Mucosa of gallbladder (tissue), 1 donor: ENCODE measurements at regions not wholly inside any gene's neighbourhood (a gene's known extent, or its start where the extent isn't known, plus 50 kb on each side); places are given as distances from the start of the nearest gene placed in this dataset.
"Not testable (repeated sequence)": the region's sequence is repeated elsewhere in the genome, so short reads cannot be mapped to it uniquely, and the experiment has no call there.

Experiments
- DNase-seq: peaks from one replicate; pipeline ENCODE4 v3.0.0-alpha.2; 2020; ENCODE audit warnings: low spot score
- donor health status: DM: no; HTN: no; CAD: no.

DNA sequence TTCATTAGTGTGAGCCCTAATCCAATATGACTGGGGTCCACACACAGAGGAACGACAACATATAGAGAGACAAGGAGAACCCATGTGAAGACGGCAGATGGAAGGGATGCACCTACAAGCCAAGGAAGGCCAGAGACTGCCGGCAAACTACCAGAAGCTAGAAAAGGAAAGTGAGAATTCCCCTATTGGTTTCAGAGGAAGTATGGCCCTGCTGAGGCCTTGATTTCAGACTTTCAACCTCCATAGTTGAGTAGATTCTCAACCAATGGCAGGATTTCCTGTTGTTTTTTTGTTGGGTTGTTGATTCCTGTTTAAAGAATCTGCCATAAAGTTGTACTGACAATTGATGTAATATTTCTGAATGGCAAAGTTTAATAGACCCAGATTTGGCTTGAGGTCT, 241.5 kb downstream of the SATB2 start:
- no peak for DNase-seq

DNA sequence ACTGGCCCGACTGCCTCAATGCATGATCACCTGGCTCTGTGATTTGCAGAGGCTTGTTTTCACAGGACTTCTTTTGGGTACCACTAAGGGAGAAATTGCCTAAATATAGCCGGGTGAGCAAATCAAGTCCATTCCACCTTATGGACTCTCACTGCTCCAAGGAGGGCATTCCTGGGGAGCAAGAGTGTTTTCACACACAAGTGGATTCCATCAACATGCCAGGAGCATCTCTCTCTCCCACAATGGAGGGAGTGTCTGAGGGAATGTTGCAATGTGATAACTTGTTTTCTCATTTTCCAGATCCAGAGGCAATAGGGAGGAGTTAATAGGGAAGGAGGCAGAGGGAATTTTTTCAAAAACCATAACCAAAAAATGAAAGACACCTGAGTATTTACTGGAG, 250.7 kb downstream of the SATB2 start:
- no peak for DNase-seq

DNA sequence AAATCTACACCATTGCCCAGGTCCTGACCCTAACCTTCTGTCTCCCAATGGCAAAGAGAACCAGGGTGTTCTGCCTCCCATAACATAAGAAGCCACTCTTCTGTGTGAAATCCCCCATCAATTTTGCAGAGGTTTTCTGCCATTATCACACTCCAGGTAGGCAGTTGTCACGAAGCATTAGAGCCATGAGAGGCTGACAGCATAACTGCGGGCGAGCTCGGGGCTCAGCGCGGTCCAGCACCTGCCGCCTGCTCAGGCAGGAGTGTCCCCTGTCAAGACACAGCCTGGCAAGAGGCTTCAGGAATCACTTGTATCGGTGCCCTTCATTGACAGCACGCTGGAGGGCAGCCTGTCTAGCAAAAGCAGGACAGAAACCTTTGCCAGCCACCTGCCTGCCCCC, 251.2 kb downstream of the SATB2 start:
- no peak for DNase-seq

DNA sequence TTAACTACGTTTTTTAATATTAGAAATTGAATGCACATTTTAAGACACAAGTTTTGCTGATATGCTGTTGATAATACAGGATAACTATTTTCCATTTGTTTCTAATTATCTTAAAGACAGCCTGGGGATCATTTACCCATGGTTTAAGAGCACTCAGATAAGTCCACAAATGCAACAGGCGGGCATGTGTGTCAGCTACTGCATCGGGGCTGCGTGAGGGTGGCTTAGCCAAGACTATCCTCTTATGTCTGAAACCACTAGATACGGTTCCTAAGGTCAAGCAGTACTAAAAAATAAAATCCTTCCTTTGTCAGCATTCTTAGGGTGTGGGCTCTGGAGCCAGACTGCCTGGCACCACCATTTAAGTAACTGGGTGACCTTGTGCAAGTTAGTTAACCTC, 254.8 kb downstream of the SATB2 start:
- no peak for DNase-seq

DNA sequence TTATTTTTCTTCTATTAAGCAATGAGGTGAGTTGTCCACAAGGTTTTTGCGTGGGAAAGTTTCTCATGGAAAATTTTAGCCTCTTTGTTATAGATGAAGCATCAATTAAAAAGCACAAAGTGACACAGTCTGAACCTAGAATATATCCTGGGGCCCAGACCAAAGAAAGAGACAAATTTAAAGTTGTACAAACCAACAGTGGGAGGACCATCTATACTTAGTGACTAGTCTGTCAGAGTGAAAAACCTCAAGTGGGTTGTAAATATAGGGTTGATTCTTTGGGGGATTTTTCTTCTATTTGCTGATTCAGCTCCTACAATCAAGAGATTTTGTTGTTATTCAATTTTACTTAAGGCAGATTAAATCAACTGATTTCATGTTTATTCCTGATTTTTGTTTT, 256.2 kb downstream of the SATB2 start:
- DNase-seq, result no peak

DNA sequence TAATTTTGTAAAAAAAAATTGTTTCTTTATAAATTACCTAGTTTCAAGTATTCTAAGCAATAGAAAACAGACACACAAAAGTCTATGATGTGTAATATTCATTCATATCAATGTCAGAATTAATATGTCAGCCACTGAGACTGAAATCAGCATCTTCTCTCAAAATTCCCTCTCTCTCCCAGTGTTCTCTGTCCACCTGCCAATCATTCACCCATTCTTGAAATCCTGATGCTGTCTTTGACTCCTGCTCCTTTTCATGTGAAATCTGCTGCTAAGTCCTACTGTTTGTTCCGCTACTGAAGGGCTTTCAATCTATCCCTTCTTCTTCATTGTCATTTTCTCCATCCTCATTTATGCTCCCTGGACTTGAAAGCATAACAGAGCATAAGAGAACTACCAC, 257.9 kb downstream of the SATB2 start:
- no peak for DNase-seq

DNA sequence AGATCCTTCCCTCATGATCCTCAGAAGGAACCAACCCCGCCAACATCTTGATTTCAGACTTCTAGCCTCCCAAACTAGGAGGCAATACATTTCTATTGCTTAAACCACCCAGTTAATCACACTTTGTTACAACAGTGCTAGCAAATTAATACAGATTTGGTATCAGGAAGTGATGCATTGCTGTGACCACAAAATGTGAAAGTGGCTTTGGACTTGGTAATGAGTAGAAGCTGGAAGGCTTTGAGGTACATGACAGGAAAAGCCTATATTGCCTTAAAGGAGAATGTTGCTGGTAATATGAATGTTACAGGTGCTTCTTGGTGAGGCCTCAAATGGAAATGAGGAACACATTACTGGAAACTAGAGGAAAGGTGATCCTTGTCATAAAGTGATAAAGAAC, 260.3 kb downstream of the SATB2 start:
- DNase-seq, result no peak

DNA sequence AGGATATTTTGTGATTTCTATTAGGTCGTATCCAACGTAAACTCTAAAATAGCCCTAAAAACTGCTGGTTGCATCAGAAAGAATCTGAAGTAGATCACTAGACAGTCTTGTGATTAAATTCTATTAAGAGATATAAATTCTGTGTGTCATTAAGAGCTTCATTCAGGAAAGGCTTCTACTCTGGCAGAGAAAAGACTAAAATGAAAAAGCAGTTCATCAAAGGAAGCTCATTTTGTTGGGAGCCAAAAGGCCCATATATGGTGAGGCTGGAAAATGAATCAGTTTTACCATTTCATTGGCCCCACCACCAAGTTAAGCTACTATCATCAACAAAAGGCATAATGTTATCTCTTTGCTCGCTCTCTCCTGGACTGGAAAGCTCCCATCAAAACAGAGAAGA, 261.1 kb downstream of the SATB2 start:
- DNase-seq, result no peak

DNA sequence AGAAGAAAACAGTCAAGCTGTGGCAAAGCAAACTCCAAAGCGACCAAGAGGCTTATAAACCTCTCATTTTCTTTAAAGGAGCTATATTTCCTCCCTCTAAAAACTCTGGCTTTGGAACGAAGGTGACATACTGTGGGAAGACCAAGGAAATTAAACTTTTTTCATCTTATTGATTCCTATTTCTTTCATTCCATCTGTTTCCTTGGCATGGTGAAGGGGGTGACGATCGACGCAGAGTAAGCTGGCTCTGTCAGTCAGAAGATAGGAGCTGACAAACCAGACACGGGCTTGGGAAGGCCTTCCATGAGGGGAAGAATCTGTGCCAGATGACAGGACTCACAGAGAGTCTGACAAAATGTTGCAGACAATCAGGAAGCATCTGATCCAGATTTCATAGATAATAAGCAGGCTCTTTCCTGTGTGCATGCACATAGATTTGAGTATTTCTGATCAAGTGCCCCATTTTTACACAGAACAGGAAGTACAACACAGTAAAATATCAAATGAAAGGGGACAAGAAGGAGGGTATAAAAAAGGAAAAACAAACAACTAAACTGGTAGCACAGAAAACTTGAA, 261.7 kb downstream of the SATB2 start:
- no peak for DNase-seq

DNA sequence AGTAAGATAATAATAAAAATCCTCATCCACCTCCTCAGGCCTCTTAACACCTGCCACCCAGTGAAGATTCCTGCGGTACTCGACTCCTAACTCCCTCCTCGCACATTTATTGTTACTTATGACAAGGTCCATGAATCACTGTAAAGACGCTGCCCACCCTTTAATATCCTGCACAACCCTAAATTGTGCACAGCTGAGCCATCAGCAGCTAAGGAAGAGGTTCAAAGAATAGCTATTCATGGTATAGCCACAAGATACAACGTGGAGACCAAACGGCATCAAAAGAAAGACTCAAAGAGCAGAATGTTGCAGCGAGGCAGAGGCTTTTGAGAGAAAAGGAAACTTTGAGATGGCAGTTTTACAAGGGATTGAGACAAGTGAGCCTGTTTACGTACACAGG, 266.3 kb downstream of the SATB2 start:
- no peak for DNase-seq

DNA sequence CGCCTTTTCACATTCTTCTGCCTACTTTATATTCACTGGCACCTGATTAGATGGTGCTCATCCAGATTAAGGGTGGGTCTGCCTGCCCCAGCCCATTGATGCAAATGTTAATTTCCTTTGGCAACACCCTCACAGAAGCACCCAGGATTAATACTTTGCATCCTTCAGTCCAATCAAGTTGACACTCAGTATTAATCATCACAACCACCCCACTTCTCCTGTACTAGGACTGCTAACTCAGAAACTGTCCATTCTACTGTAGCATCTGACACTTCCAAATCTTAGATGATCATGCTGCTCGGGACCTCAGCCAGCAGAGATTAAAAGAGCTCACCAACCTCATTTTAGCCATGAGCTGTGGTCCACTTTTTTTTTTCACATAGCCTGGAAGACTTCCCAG, 268.5 kb downstream of the SATB2 start:
- no peak for DNase-seq

DNA sequence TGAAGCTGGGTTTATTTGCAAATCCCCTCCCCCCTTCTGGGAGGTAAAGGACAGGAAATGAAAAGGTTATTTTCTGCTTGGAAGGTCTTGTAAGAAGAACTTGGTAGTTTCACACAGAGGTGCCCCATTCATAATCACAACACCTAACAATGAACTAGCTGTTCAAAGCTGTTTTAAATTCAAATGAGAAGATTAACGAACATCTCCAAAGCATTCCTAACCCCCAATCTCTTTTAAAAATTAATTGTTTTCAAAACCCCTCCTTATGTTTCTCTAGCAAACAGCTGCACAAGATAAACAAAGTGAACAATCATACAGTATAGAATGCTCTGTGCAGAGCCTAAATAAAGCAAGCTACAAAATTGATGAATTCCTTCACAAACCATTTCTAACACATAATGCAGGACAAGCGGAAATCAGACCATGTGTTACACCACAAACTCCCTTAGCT, 271.4 kb downstream of the SATB2 start:
- no peak for DNase-seq

DNA sequence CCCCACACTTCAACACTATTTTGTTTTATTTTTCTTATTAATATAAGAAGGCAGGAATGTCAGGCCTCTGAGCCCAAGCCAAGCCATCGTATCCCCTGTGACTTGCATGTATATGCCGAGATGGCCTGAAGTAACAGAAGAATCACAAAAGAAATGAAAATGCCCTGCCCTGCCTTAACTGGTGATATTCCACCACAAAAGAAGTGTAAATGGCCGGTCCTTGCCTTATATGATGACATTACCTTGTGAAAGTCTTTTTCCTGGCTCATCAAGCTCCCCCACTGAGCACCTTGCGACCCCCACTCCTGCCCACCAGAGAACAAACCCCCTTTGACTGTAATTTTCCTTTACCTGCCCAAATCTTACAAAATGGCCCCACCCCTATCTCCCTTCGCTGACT, 272.6 kb downstream of the SATB2 start:
- DNase-seq, result not testable (repeated sequence)

DNA sequence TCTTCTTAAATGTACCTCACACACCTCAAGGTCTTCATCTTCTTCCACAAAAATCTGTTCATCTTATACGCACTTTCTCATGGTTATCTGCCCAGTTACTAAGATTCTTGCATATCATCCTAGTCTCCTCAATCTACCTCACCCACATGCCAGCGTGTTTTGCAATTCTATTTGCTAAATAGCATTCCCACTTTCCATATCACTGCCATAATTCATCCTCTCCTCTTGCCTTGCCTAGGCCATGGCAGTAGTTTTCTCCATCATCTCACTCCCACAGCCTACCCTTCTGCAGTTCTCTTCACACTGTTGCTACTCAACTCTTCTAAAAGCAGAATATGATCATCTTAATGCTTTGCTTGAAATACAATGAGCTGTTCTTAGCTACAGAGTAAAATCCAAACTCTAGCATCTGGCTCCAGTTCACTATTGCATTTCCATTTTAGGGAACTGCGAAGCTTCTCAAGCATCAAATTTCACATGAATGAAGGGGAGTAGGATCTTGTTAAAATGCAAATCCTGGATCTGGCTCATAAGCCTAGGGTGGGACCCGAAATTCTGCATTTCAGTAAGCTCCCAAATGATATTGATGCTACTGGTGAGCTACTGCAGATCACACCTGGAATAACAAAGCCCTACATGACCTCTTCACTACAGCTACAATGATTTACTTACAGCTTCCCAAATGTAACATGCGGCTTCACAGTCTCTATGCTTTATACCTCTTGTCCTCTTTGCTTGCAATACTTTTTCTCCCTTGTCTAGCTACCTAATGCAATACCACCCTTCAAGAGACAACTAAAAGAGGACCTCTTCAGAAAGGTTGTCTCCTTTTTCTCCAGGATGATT, 293.9 kb downstream of the SATB2 start:
- no peak for DNase-seq

DNA sequence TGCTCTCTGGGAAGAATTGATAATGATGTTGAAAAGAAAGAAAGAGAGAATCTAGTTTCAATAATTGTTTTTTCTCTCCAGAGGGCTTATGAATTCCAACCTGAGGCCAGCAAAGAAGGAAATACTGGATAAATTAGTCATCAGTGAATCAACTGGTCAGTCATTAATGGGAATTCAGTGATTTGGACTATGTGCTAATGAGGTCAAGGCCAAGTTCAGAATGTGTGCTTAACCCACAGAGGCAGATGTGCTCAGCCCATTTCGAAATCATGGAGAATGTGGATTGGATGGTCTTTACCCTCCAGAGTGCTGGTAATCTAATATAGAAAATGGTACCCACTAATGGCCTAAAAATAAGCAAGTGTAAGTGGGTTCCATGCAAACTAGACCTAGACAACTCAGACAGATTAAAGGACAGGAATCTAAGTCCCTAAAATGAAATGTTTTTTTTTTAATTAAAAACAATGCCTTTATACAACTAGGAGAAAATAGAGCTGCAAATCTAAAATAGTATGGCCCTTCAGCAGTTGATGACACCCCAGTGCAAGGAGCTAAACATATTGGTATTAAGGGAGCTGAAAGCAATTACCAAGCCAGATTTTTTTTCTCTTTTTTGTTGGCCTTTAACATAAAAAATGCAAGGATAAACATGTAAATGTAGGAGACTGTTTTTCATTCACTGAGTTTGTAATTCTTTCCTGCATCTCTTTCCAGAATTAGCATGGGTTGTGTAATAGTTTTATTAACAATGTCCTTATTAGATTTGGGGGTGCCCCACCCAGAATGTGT, 296.9 kb downstream of the SATB2 start:
- DNase-seq, result peak; percentile 53

DNA sequence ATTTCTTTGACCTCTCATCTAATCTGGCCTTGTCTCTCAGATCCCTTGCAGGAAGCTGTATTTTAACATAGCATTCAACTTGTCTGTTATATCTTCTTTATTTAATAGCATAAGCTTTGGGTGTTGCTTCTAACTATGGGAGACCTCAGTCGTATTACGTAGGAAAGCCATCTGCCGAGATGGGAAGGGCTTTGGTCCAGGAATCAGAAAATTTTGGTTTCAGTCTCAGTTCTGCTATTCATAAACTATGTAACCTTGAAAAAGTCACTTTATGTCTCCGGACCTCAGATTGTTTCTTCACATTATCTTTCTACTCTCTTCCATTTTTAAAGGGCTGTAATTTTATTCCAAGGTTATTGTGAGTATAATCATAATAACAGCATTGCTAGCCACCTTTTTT, 297.7 kb downstream of the SATB2 start:
- no peak for DNase-seq

DNA sequence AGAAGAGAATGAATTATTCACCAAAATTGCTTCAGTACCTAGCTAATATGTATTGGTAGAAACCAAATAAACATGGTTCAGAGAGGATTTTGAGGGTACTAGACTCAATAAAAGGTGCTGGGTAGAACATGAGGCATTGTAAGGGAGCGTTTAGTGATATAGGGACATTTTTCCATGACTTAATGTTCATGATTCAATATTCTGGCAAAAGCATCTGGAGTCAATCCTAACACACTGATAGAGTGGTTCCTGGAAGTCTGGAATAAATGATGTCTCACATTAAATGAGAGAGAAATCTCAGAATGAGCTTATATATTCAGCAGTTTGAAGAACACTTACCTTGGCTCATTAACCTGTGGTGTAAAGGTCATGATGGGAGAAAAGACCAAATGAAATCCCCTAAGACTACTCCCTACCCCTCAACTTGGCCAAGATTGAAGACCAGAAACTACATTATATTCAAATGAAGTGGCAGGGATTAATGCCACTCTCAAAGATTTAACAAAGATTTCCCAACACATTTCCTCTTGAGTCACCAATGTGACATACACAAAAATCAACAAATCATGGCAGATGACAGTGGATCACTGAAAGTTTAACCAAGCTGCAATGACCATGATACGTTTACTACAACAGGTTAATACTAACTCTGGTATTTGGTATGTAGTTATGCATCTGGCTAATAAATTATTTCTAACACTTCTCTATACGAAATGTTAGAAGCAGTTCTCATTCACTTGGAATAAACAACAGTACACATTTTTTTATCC, 309.5 kb downstream of the SATB2 start:
- DNase-seq, result no peak

DNA sequence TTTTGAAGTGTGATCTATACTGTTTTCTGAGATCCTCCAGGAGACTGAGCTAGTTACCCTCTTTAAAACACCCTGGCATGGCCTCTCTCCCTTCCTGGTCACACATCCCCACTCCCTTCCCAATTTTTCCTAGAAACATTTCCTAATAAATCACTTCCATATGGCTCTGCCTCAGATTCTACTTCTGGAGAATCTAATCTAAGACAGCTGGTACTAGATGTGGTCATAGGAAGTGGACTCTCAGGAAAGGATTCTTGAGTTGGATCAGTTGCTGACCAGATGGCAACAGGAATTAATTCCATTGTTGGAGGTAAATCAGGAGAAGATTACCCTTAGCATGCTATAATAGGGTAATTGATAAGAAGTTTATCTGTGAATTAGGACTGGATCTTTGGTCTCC, 310.5 kb downstream of the SATB2 start:
- no peak for DNase-seq

DNA sequence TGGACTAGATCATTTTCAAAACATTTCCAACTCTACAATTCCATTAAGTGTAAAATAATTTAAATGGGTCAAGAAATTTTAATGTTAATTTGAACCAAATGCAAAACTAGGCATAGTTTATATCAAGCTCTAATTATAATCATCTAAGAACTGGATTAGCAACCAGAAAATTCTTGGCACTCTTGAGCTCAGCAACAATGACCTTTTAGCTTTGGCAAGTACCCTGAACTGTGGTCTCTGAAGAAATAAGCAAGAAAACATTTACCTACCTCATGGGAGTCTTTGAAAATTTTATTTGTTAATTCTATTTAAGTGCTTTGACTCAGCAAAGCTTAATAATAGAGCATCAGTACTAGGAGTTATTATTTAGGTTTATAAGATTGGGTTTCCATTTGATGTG, 313.2 kb downstream of the SATB2 start:
- DNase-seq, result no peak

DNA sequence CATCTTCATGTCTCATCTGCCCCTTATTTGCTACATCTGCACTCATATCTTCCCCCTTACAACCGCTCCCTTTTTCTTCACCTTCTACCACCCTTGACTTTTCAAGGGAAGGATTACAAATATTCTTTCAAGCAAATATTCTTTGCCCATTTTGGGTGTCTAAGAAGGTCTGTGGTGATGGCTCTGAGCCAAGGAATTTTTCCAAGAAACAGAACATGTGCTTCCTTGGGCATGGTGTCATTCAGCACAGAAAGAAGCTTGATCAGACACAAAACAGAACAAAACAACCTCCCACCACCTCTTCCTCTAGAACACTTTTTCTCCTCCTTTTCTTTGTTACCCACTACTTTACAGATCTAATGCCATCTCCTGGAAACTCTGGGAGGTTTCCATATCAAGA, 313.7 kb downstream of the SATB2 start:
- no peak for DNase-seq

DNA sequence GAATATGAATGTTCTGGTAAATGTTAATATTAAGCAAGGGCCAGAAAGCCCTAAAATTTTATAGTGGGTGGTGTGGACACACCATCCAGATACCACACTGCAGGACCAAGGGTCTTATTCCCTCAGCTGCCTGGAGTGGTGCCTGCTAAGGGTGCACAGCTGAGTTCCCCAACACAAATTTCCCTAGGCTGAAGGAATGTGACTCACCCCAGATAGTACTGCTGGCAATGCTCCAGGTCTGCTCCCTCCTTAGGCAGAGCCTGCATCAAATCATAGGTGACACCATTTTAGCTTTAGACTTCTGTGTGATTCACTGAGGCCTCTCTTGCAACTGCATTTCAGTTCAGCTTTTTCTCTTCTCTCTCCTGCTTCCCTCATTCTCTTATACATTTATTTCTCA, 321.1 kb downstream of the SATB2 start:
- no peak for DNase-seq

DNA sequence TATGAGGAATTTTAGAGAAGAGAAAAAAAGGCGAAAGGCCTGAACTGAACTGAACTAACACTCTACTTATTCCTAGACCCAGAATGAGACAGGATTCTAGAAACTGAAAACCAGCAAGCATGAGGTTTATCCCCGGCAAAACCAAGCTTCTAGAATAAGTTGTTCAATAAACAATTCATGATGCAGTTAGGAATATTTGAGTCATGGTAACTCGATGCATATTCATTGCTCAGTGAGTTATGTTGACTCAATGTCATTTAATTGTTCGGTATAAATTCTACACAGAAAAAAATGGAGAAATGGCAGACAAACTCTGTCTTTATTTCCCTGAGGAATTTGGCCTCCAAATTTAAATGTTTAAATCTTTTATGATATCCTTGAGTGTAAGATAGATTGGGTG, 321.5 kb downstream of the SATB2 start:
- no peak for DNase-seq
